ENCODE measurements at regions not wholly inside any gene's neighbourhood (a gene's known extent, or its start where the extent isn't known, plus 50 kb on each side); places are given as distances from the start of the nearest gene placed in this dataset.

DNA sequence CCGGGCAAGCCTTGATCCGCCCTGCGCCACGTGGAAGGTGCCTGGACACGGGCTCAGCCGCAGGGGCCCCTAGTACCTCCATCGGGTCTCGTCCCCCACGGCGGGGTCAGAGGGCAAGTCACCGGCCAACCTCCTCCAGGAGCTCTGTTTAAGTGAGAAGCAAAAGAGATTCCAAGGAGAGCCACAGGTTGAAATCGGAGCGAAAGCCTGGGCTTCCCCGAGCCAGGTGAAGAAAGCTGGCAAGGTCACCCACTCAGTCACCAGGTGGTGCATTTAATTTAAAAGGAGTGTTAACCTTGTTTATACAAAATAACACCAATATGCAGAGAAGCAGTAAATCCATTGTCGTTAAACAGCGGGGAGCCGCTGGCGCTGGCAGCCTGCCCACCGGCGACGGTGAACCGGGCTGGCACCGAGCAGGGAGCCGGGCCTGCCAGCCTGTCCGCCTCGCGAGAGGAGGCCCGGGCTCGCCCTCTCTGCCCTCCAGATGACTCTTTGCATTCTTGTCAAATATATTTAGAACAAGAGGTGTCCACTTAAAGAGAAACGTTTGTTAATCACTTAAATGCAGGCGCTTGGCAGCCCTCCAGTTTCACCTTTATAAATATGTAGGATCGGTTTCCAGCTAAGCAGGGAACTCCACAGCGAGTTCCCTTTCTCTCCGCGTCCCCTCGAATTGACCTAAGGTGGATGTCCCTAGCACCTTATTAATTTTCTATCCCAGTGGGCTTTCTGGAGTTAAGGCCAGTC is 277.3 kb upstream of the NR2F2 start:
- TF ChIP-seq, protein P1, sequence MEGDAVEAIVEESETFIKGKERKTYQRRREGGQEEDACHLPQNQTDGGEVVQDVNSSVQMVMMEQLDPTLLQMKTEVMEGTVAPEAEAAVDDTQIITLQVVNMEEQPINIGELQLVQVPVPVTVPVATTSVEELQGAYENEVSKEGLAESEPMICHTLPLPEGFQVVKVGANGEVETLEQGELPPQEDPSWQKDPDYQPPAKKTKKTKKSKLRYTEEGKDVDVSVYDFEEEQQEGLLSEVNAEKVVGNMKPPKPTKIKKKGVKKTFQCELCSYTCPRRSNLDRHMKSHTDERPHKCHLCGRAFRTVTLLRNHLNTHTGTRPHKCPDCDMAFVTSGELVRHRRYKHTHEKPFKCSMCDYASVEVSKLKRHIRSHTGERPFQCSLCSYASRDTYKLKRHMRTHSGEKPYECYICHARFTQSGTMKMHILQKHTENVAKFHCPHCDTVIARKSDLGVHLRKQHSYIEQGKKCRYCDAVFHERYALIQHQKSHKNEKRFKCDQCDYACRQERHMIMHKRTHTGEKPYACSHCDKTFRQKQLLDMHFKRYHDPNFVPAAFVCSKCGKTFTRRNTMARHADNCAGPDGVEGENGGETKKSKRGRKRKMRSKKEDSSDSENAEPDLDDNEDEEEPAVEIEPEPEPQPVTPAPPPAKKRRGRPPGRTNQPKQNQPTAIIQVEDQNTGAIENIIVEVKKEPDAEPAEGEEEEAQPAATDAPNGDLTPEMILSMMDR (IDR thresholded peaks at IDR 0.05; ENCODE audit: low read length) = no peak
- no peak for TF ChIP-seq EZH2 (IDR thresholded peaks at IDR 0.05; ENCODE audit: borderline replicate concordance, low read length)
